Astrocyte (in vitro differentiated cells and primary cell): ENCODE measurements at regions not wholly inside any gene's neighbourhood (a gene's known extent, or its start where the extent isn't known, plus 50 kb on each side); places are given as distances from the start of the nearest gene placed in this dataset.

Experiments
- CTCF ChIP-seq: IDR thresholded peaks from 2 replicates; pipeline ENCODE4 v1.5.1; 2011; ENCODE audit warnings: low read depth, mild to moderate bottlenecking, inconsistent platforms, low read length, moderate library complexity; ENCODE audit not compliant: insufficient read depth
- EZH2 ChIP-seq: IDR thresholded peaks from 2 replicates; pipeline ENCODE4 v1.6.1; 2012; ENCODE audit warnings: mild to moderate bottlenecking, low read length, inconsistent platforms; ENCODE audit not compliant: insufficient read depth

- TF ChIP-seq CTCF = no peak
- no peak for TF ChIP-seq EZH2
Observed at GRCh38 chrX:111616786-111617185, 64.2 kb upstream of the ALG13 start.
